Activated CD4-positive, alpha-beta memory T cell treated with anti-CD3 and anti-CD28 coated beads for 36 hours (primary cell): ENCODE measurements at regions not wholly inside any gene's neighbourhood (a gene's known extent, or its start where the extent isn't known, plus 50 kb on each side); places are given as distances from the start of the nearest gene placed in this dataset.

ENCODE experiments used
- CTCF ChIA-PET: fragments of 350-600 bp; sonication (Branson Sonifier 250); formaldehyde crosslinking; loops from one replicate; lab custom pipeline; 2021; ENCODE audit warnings: antibody characterized with exemption, inconsistent platforms; lab: Charles Lee
- POLR2A ChIA-PET: fragments of 350-600 bp; sonication (Branson Sonifier 250); formaldehyde crosslinking; loops from one replicate; lab custom pipeline; 2021; ENCODE audit warnings: antibody characterized with exemption; lab: Charles Lee
- DNase-seq: peaks from one replicate; pipeline ENCODE4 v3.0.0-alpha.2; 2020
- H3K27ac Mint-ChIP-seq: one replicate; pipeline ENCODE4 v1.8.0; 2021; ENCODE audit warnings: mixed read lengths
- H3K27me3 Mint-ChIP-seq: one replicate; pipeline ENCODE4 v1.8.0; 2021; ENCODE audit warnings: mixed read lengths
- H3K36me3 Mint-ChIP-seq: one replicate; pipeline ENCODE4 v1.8.0; 2021; ENCODE audit warnings: mixed read lengths
- H3K4me1 Mint-ChIP-seq: one replicate; pipeline ENCODE4 v1.8.0; 2021; ENCODE audit warnings: low read depth, mixed read lengths
- H3K4me3 Mint-ChIP-seq: one replicate; pipeline ENCODE4 v1.8.0; 2021; ENCODE audit warnings: mild to moderate bottlenecking, mixed read lengths
- H3K9me3 Mint-ChIP-seq: one replicate; pipeline ENCODE4 v1.8.0; 2021; ENCODE audit warnings: mixed read lengths
- intact Hi-C: fragments of 100-400 bp; cut with micrococcal nuclease; formaldehyde crosslinking; loops from one replicate; pipeline ENCODE4 v1.15.1; 2023

GRCh38 chr6:22942403-22942802 is 373.0 kb downstream of the HDGFL1 start:
- intact Hi-C loops, result no loop called here
- no peak overlapping the region for H3K4me3 Mint-ChIP-seq
- H3K27ac Mint-ChIP-seq, result no peak overlapping the region
- H3K36me3 Mint-ChIP-seq, result no peaks in the 10 kb centered on the region
- H3K9me3 Mint-ChIP-seq, result no peaks in the 10 kb centered on the region
- POLR2A ChIA-PET, result no interaction called here
- H3K4me1 Mint-ChIP-seq, result no peaks in the 10 kb centered on the region
- no peaks in the 10 kb centered on the region for H3K27me3 Mint-ChIP-seq
- no peak for DNase-seq
- CTCF ChIA-PET, result no interaction called here

DNA sequence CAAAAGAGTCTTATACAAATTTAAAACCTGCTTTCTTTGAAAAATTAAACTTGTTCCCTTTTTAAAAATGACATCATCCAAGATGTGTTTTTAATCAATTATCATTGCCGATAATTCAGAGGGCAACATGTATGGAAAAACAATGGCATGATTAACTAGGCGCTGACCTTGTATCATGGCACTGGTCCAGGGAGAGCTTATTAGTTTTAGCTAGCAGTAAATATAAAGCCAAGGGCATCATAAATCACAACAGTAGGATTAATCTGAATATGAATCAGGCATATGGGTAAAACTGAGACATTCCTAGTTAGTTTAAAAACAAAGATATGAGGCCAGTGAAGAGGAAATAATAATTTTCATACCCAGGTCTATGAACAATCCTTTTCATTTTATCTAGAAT is 374.0 kb downstream of the HDGFL1 start:
- Mint-ChIP-seq H3K9me3 (no peaks in the 10 kb centered on the region), H3K36me3 (no peaks in the 10 kb centered on the region), H3K4me1 (no peaks in the 10 kb centered on the region), H3K27me3 (no peaks in the 10 kb centered on the region), H3K4me3 (no peak overlapping the region), H3K27ac (no peak overlapping the region)
- DNase-seq, result no peak
- ChIA-PET POLR2A (no interaction called here), CTCF (no interaction called here)
- intact Hi-C loops, result no loop called here

GRCh38 chr6:22949967-22950366 is 380.6 kb downstream of the HDGFL1 start:
- no peak overlapping the region for H3K4me3 Mint-ChIP-seq

GRCh38 chr6:22952097-22952496 is 382.7 kb downstream of the HDGFL1 start:
- no peaks in the 10 kb centered on the region for H3K9me3 Mint-ChIP-seq
- H3K36me3 Mint-ChIP-seq, result no peaks in the 10 kb centered on the region
- no peak overlapping the region for H3K27ac Mint-ChIP-seq
- ChIA-PET POLR2A (no interaction called here), CTCF (no interaction called here)
- H3K4me1 Mint-ChIP-seq, result peaks cover 11% of the 10 kb centered on the region
- H3K4me3 Mint-ChIP-seq, result no peak overlapping the region
- intact Hi-C loops, result no loop called here
- no peak for DNase-seq
- no peaks in the 10 kb centered on the region for H3K27me3 Mint-ChIP-seq

More at GRCh38 chr6:22949967-22950366, 380.6 kb downstream of the HDGFL1 start:
- DNase-seq, result no peak
- Mint-ChIP-seq H3K27ac (no peak overlapping the region), H3K4me1 (peaks cover 4% of the 10 kb centered on the region), H3K27me3 (no peaks in the 10 kb centered on the region), H3K9me3 (no peaks in the 10 kb centered on the region), H3K36me3 (no peaks in the 10 kb centered on the region)
- ChIA-PET POLR2A (no interaction called here), CTCF (no interaction called here)
- intact Hi-C loops, result no loop called here

- ChIA-PET CTCF (no interaction called here), POLR2A (no interaction called here)
- H3K36me3 Mint-ChIP-seq, result no peaks in the 10 kb centered on the region
- peaks cover 21% of the 10 kb centered on the region for H3K4me1 Mint-ChIP-seq
- intact Hi-C loops, result no loop called here
- DNase-seq, result no peak
- no peaks in the 10 kb centered on the region for H3K27me3 Mint-ChIP-seq
- H3K4me3 Mint-ChIP-seq, result peak overlapping the region; percentile 36
- peaks cover 8% of the 10 kb centered on the region for H3K9me3 Mint-ChIP-seq
- H3K27ac Mint-ChIP-seq, result no peak overlapping the region
Measured at GRCh38 chr6:22954749-22955385, 385.5 kb downstream of the HDGFL1 start.

DNA sequence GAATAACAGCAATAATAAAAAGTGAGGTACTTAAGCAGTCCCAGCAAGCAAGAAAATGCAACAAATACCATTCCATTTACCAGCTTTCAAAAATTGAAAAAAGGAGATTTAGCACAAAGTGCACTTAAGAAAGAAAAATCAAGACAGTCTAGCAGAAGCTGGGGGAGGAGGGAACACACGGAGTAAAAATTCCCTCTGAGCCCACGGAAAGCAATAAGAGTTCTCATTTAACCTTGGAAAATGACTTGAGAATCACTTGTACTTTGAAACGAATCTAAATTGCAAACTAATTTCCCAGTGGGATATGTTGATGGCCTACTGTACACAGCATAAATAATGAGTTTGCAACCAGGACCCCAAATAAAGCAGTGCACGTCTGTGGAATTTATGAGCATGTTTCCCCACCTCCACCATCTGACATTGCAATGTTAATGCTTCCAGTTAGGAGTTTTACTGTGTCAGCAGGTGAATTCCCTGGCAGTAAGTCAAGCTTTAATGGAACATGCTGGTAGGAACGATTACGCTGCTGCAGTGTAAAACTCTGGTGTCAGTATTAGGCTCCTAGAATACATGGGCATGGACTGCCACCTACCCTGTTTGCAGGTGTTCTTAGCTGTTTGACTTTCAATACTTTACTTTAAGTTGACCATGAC is 386.8 kb downstream of the HDGFL1 start:
- DNase-seq, result no peak
- Mint-ChIP-seq H3K27me3 (no peaks in the 10 kb centered on the region), H3K27ac (no peak overlapping the region), H3K36me3 (no peaks in the 10 kb centered on the region), H3K4me3 (no peak overlapping the region), H3K4me1 (peaks cover 21% of the 10 kb centered on the region), H3K9me3 (peaks cover 8% of the 10 kb centered on the region)
- intact Hi-C loops, result no loop called here
- ChIA-PET POLR2A (no interaction called here), CTCF (no interaction called here)

GRCh38 chr6:22958677-22959076 is 389.3 kb downstream of the HDGFL1 start:
- no peak for DNase-seq
- no peak overlapping the region for H3K4me3 Mint-ChIP-seq
- H3K9me3 Mint-ChIP-seq, result peaks cover 8% of the 10 kb centered on the region
- POLR2A ChIA-PET, result no interaction called here
- no peaks in the 10 kb centered on the region for H3K27me3 Mint-ChIP-seq
- H3K27ac Mint-ChIP-seq, result no peak overlapping the region
- H3K4me1 Mint-ChIP-seq, result peaks cover 21% of the 10 kb centered on the region
- H3K36me3 Mint-ChIP-seq, result no peaks in the 10 kb centered on the region
- intact Hi-C loops, result no loop called here
- CTCF ChIA-PET, result no interaction called here

- Mint-ChIP-seq H3K36me3 (no peaks in the 10 kb centered on the region), H3K4me1 (peaks cover 21% of the 10 kb centered on the region), H3K9me3 (peaks cover 8% of the 10 kb centered on the region), H3K27me3 (no peaks in the 10 kb centered on the region), H3K4me3 (no peak overlapping the region), H3K27ac (no peak overlapping the region)
- no peak for DNase-seq
- intact Hi-C loops, result no loop called here
- ChIA-PET POLR2A (no interaction called here), CTCF (no interaction called here)
Measured at GRCh38 chr6:22959571-22959970, 390.2 kb downstream of the HDGFL1 start.

- Mint-ChIP-seq H3K36me3 (no peaks in the 10 kb centered on the region), H3K4me3 (no peak overlapping the region), H3K27ac (no peak overlapping the region), H3K9me3 (peaks cover 2% of the 10 kb centered on the region), H3K27me3 (no peaks in the 10 kb centered on the region), H3K4me1 (no peaks in the 10 kb centered on the region)
- CTCF ChIA-PET, result no interaction called here
- no peak for DNase-seq
- intact Hi-C loops, result no loop called here
- POLR2A ChIA-PET, result no interaction called here
Measured at GRCh38 chr6:22964334-22964733, 395.0 kb downstream of the HDGFL1 start.

DNA sequence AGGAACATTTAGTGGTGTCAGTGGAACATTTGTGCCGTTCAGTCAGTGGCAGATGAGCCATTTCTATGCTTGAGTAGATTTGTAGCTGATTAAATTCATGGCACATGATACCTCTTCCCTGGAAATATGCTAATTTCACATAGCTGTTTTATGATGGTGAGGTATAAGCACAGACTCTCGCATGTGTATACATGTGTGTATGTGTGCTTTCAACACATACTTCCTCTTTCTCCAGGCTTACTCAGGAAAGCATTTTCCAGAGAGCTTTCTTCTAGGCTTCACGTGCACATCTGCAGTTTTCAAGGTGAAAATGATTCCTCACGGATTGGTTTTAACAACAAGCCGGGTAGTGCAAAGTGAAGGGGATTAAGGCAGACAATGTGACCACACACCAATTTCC is 396.5 kb downstream of the HDGFL1 start:
- Mint-ChIP-seq H3K36me3 (no peaks in the 10 kb centered on the region), H3K27ac (no peak overlapping the region), H3K4me3 (no peak overlapping the region), H3K4me1 (no peaks in the 10 kb centered on the region), H3K27me3 (no peaks in the 10 kb centered on the region), H3K9me3 (peaks cover 2% of the 10 kb centered on the region)
- POLR2A ChIA-PET, result no interaction called here
- no peak for DNase-seq
- intact Hi-C loops, result no loop called here
- CTCF ChIA-PET, result no interaction called here

DNA sequence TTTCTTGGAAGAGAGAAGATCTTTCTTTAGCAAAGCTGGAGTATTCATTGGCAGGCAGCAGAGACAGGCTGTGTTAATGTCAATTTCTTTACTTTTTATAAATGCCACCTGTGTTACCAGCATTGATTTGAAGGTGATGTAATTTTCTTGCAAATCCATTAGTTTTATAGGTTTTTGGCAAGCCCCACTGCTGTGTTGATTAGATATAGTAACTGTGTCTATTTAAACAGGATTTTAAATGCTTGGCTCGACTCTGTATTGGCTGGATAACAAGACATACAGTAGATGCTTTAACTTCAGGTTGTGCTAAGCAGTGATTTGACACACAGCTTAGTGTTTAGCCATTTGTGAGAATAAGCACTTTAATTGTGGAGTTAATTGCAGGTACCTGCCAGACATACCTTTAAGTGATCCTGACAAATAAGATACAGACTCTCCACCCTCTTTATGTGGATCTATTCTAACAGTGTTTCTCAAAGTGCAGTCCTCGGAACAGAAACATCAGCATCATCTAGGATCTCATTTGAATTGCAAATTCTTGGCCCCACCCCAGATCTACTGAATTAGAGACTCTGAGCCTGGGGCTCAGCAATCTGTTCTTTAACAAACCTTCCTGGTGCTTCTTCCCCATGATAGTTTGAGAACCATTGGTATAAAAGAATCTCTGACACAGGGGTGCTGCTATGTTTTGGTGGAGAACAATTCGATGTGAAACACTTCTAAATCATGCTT is 397.5 kb downstream of the HDGFL1 start:
- H3K4me1 Mint-ChIP-seq, result no peaks in the 10 kb centered on the region
- DNase-seq, result no peak
- H3K36me3 Mint-ChIP-seq, result no peaks in the 10 kb centered on the region
- intact Hi-C loops, result no loop called here
- peaks cover 2% of the 10 kb centered on the region for H3K9me3 Mint-ChIP-seq
- H3K27ac Mint-ChIP-seq, result no peak overlapping the region
- no peaks in the 10 kb centered on the region for H3K27me3 Mint-ChIP-seq
- POLR2A ChIA-PET, result no interaction called here
- H3K4me3 Mint-ChIP-seq, result no peak overlapping the region
- CTCF ChIA-PET, result no interaction called here

- CTCF ChIA-PET, result no interaction called here
- H3K27ac Mint-ChIP-seq, result no peak overlapping the region
- H3K27me3 Mint-ChIP-seq, result no peaks in the 10 kb centered on the region
- H3K36me3 Mint-ChIP-seq, result no peaks in the 10 kb centered on the region
- intact Hi-C loops, result no loop called here
- peaks cover 2% of the 10 kb centered on the region for H3K9me3 Mint-ChIP-seq
- H3K4me3 Mint-ChIP-seq, result no peak overlapping the region
- POLR2A ChIA-PET, result no interaction called here
- DNase-seq, result no peak
- H3K4me1 Mint-ChIP-seq, result no peaks in the 10 kb centered on the region
Measured at GRCh38 chr6:22970004-22970403, 400.6 kb downstream of the HDGFL1 start.

DNA sequence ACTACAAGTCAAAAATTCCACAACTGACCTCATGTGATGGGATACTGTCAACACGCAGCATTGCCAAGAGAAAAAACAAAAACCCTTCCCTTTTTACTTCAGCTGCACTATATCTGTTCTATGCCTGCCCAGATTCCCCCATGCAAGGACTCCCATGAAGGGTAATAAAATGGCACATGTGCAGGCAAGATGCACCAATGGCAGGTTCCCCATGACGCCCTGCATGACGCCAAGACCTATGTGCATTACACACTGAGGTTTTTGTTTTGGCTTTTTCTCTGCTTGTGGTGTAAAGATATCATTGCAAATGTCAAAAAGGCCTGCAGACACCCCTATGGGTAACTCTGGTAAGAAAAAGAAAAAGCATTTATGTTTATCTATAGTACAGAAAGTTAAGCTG is 403.4 kb downstream of the HDGFL1 start:
- H3K27me3 Mint-ChIP-seq, result no peaks in the 10 kb centered on the region
- peaks cover 2% of the 10 kb centered on the region for H3K9me3 Mint-ChIP-seq
- H3K4me3 Mint-ChIP-seq, result no peak overlapping the region
- H3K4me1 Mint-ChIP-seq, result no peaks in the 10 kb centered on the region
- DNase-seq, result no peak
- H3K36me3 Mint-ChIP-seq, result no peaks in the 10 kb centered on the region
- intact Hi-C loops, result no loop called here
- no peak overlapping the region for H3K27ac Mint-ChIP-seq
- CTCF ChIA-PET, result no interaction called here
- POLR2A ChIA-PET, result no interaction called here
